ENCODE measurements at regions not wholly inside any gene's neighbourhood (a gene's known extent, or its start where the extent isn't known, plus 50 kb on each side); places are given as distances from the start of the nearest gene placed in this dataset.

DNA sequence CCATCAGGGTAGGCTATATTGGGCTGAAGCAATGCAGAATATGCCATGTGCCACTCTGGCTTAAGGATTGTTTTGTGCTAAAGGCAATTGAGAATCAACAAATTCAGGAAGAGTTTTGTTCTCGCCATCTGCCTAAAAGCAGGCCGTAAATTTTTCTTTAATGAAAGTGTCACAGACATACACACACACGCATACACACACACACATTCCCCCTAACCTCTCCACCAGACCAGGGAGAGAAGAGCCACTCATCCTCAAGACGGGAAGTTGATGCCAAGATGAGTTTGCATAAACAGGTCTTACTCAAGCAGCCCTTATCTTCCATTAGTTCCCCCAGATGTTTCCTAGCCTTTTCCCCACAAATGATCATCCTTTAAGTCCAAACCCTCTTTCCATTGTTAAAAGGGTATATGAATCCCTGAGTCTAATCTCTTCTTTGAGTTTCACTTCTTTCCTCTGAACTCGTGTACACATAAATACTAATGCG lies 59.6 kb upstream of the TRIM24 start:
- Mint-ChIP-seq H3K36me3 (no peaks in the 10 kb centered on the region), H3K27ac (no peak overlapping the region), H3K4me1 (no peaks in the 10 kb centered on the region), H3K4me3 (no peak overlapping the region), H3K27me3 (no peaks in the 10 kb centered on the region), H3K9me3 (peaks cover 0 to 3% (median 0%) of the 10 kb centered on the region in 9 donors)
- DNase-seq = no peak
- no peak for ATAC-seq
- POLR2A ChIA-PET = no interaction called here

GRCh38 chr7:138402749-138403148 lies 57.3 kb upstream of the TRIM24 start:
- Mint-ChIP-seq H3K4me1 (no peaks in the 10 kb centered on the region), H3K9me3 (peaks cover 0 to 3% (median 0%) of the 10 kb centered on the region in 9 donors), H3K4me3 (no peak overlapping the region), H3K27ac (no peak overlapping the region), H3K27me3 (peaks cover 0 to 3% (median 0%) of the 10 kb centered on the region in 5 donors), H3K36me3 (peaks cover 0 to 5% (median 0%) of the 10 kb centered on the region in 3 donors)
- no peak for DNase-seq
- POLR2A ChIA-PET = no interaction called here
- no peak for ATAC-seq

GRCh38 chr7:138405496-138405895 lies 54.6 kb upstream of the TRIM24 start:
- H3K4me1 Mint-ChIP-seq = no peaks in the 10 kb centered on the region
- no peak overlapping the region for H3K27ac Mint-ChIP-seq
- no peak overlapping the region for H3K4me3 Mint-ChIP-seq
- ATAC-seq (no peak), DNase-seq (no peak)
- POLR2A ChIA-PET = no interaction called here
- H3K27me3 Mint-ChIP-seq = peaks cover 0 to 4% (median 0%) of the 10 kb centered on the region in 5 donors
- peaks cover 0 to 5% (median 0%) of the 10 kb centered on the region in 3 donors for H3K36me3 Mint-ChIP-seq
- peaks cover 0 to 3% (median 0%) of the 10 kb centered on the region in 9 donors for H3K9me3 Mint-ChIP-seq

DNA sequence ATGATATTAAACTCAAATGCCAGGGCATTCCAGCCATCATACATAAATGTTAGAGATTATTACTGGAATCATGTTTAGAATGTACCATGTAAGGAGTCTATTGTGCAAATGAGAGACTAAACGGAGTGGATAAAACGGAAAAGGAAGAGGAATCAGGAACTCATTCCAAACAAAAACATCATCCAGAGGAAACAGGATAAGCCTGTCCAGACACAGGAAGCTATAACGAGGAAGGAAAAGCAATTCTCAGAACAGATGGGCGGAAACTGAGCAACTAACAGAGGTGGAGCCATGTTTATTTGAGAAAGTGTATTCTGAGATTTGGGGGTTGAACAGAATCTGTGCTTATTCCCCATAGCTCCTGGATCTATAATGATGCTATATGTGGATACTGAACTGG lies 52.3 kb upstream of the TRIM24 start:
- H3K27ac Mint-ChIP-seq = no peak overlapping the region
- POLR2A ChIA-PET = no interaction called here
- ATAC-seq = no peak
- no peaks in the 10 kb centered on the region for H3K4me1 Mint-ChIP-seq
- peaks cover 0 to 5% (median 0%) of the 10 kb centered on the region in 3 donors for H3K36me3 Mint-ChIP-seq
- DNase-seq = no peak
- peaks cover 0 to 3% (median 0%) of the 10 kb centered on the region in 9 donors for H3K9me3 Mint-ChIP-seq
- H3K27me3 Mint-ChIP-seq = peaks cover 0 to 5% (median 3%) of the 10 kb centered on the region in 5 donors
- no peak overlapping the region for H3K4me3 Mint-ChIP-seq

Data from naive thymus-derived CD8-positive, alpha-beta T cell (primary cell).